ENCODE measurements at regions not wholly inside any gene's neighbourhood (a gene's known extent, or its start where the extent isn't known, plus 50 kb on each side); places are given as distances from the start of the nearest gene placed in this dataset.

- intact Hi-C loops (cut with DNase I; ENCODE audit: low total_unique reads) (no loop called here), in situ Hi-C loops (cut with MboI; ENCODE audit: low pct_ligation_motif_present in 1 of 4, low pct_unique_long_range_greater_than_20kb in 1 of 4, low sequenced_read_pairs in 3 of 4) (no loop called here)
- WGBS, 2 donors (ENCODE audit: low coverage in 1 of 2), result 9 to 50% methylated on average over 1 to 4 of the region's 4 CpGs
- no peaks in the 10 kb centered on the region for H3K27me3 ChIP-seq
- H3K4me3 ChIP-seq, result no peak overlapping the region
- DNase-seq, result no peak
- H3K9me3 ChIP-seq, result no peaks in the 10 kb centered on the region
- TF ChIP-seq EP300 (IDR thresholded peaks at IDR 0.05; ENCODE audit: low read depth) (no peak), CTCF (IDR thresholded peaks at IDR 0.05) (no peak), POLR2A (IDR thresholded peaks at IDR 0.05) (no peak), POLR2AphosphoS5 (IDR thresholded peaks at IDR 0.05) (no peak)
- peaks cover 0 to 4% (median 0%) of the 10 kb centered on the region in 4 donors for H3K4me1 ChIP-seq
- no peaks in the 10 kb centered on the region for H3K36me3 ChIP-seq
- no peak overlapping the region for H3K27ac ChIP-seq
Measured at GRCh38 chr4:17068891-17069290, 170.4 kb upstream of the LDB2 start.

DNA sequence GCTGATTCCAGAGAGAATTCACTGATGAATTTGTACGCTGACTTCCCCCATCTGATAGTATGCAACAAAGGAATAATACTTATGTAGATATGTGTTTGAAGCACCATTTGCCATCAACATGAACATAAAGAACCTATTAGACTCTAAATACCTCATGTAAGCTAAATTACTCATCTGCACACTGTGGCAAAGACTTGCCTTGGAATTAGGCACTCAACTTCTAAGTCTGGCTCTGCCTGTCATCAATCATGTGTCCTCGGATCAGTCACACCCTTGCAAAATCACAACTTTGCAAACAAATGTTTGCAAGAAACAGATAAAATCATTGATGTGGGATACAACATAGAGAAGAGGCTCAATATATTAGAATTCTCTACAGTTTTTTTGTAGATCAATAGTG, 169.9 kb upstream of the LDB2 start:
- intact Hi-C loops (cut with DNase I; ENCODE audit: low total_unique reads), result no loop called here
- no peaks in the 10 kb centered on the region for H3K27me3 ChIP-seq
- WGBS, 2 donors (ENCODE audit: low coverage in 1 of 2), result 60 to 62% methylated on average over 1 to 2 of the region's 2 CpGs
- DNase-seq, result no peak
- H3K4me3 ChIP-seq, result no peak overlapping the region
- TF ChIP-seq POLR2A (IDR thresholded peaks at IDR 0.05), result no peak
- no peak for TF ChIP-seq POLR2AphosphoS5 (IDR thresholded peaks at IDR 0.05)
- no peak for TF ChIP-seq CTCF (IDR thresholded peaks at IDR 0.05)
- TF ChIP-seq EP300 (IDR thresholded peaks at IDR 0.05; ENCODE audit: low read depth), result no peak
- no peak overlapping the region for H3K27ac ChIP-seq
- H3K9me3 ChIP-seq, result no peaks in the 10 kb centered on the region
- no peaks in the 10 kb centered on the region for H3K36me3 ChIP-seq
- H3K4me1 ChIP-seq, result peaks cover 0 to 4% (median 0%) of the 10 kb centered on the region in 4 donors
- in situ Hi-C loops (cut with MboI; ENCODE audit: low pct_ligation_motif_present in 1 of 4, low pct_unique_long_range_greater_than_20kb in 1 of 4, low sequenced_read_pairs in 3 of 4), result no loop called here

DNA sequence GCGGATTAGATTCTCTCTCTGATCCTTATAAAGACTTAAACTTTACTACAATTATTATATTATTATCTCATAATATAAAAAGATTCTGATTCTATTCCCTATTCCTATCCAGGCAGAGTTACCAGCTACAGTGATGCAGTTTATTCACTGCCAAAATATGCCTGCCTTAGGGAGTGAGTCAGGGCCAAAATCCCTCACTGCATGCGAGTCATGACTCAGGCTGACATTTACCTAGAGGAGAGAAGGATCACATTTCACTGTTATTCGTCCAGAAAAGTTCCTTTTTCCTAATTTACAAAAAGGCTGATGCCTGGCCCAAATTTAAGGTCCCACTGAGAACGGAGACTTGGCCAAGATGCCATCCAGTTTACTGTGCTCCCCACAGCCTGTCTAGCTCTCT, 168.5 kb upstream of the LDB2 start:
- 57 to 67% methylated on average over 4 of the region's 4 CpGs for WGBS, 2 donors (ENCODE audit: low coverage in 1 of 2)
- intact Hi-C loops (cut with DNase I; ENCODE audit: low total_unique reads), result no loop called here
- DNase-seq, result no peak
- H3K36me3 ChIP-seq, result no peaks in the 10 kb centered on the region
- H3K27ac ChIP-seq, result no peak overlapping the region
- TF ChIP-seq EP300 (IDR thresholded peaks at IDR 0.05; ENCODE audit: low read depth), result no peak
- TF ChIP-seq CTCF (IDR thresholded peaks at IDR 0.05), result no peak
- no peak for TF ChIP-seq POLR2A (IDR thresholded peaks at IDR 0.05)
- TF ChIP-seq POLR2AphosphoS5 (IDR thresholded peaks at IDR 0.05), result no peak
- H3K4me1 ChIP-seq, result peaks cover 0 to 4% (median 0%) of the 10 kb centered on the region in 4 donors
- H3K9me3 ChIP-seq, result no peaks in the 10 kb centered on the region
- in situ Hi-C loops (cut with MboI; ENCODE audit: low pct_ligation_motif_present in 1 of 4, low pct_unique_long_range_greater_than_20kb in 1 of 4, low sequenced_read_pairs in 3 of 4), result no loop called here
- H3K27me3 ChIP-seq, result no peaks in the 10 kb centered on the region
- no peak overlapping the region for H3K4me3 ChIP-seq

GRCh38 chr4:17066236-17066635, 167.8 kb upstream of the LDB2 start:
- H3K4me3 ChIP-seq, result no peak overlapping the region
- H3K9me3 ChIP-seq, result no peaks in the 10 kb centered on the region
- H3K27ac ChIP-seq, result no peak overlapping the region
- H3K4me1 ChIP-seq, result peaks cover 0 to 4% (median 0%) of the 10 kb centered on the region in 4 donors
- no peaks in the 10 kb centered on the region for H3K27me3 ChIP-seq
- in situ Hi-C loops (cut with MboI; ENCODE audit: low pct_ligation_motif_present in 1 of 4, low pct_unique_long_range_greater_than_20kb in 1 of 4, low sequenced_read_pairs in 3 of 4) (no loop called here), intact Hi-C loops (cut with DNase I; ENCODE audit: low total_unique reads) (no loop called here)
- WGBS, 2 donors (ENCODE audit: low coverage in 1 of 2), result 40 to 50% methylated on average over 1 of the region's 1 CpG
- no peaks in the 10 kb centered on the region for H3K36me3 ChIP-seq
- TF ChIP-seq POLR2A (IDR thresholded peaks at IDR 0.05), result no peak
- no peak for TF ChIP-seq POLR2AphosphoS5 (IDR thresholded peaks at IDR 0.05)
- TF ChIP-seq CTCF (IDR thresholded peaks at IDR 0.05), result no peak
- TF ChIP-seq EP300 (IDR thresholded peaks at IDR 0.05; ENCODE audit: low read depth), result no peak
- DNase-seq, result no peak
